B cell (primary cell): ENCODE measurements at regions not wholly inside any gene's neighbourhood (a gene's known extent, or its start where the extent isn't known, plus 50 kb on each side); places are given as distances from the start of the nearest gene placed in this dataset.

Source experiments
- ATAC-seq: fragments of 200-7000 bp; cut with Tn5 transposase; one replicate; pipeline ENCODE4 v1.10.0; 2021; ENCODE audit warnings: low read depth, mild to moderate bottlenecking, moderate number of reproducible peaks, moderate library complexity
- CTCF ChIA-PET: fragments of 350-600 bp; sonication (Branson Sonifier 250); formaldehyde crosslinking; loops from one replicate; lab custom pipeline; 2021; ENCODE audit warnings: antibody characterized with exemption, inconsistent platforms; lab: Charles Lee
- POLR2A ChIA-PET: fragments of 350-600 bp; sonication (Branson Sonifier 250); formaldehyde crosslinking; loops from one replicate; lab custom pipeline; 2021; ENCODE audit warnings: antibody characterized with exemption; lab: Charles Lee
- DNase-seq: peaks from one replicate; pipeline ENCODE4 v3.0.0; 2013
- H2AFZ ChIP-seq: 2 replicates; pipeline ENCODE4 v1.6.1; 2012; ENCODE audit warnings: mild to moderate bottlenecking, low read depth, low read length; ENCODE audit not compliant: insufficient read depth, poor library complexity, severe bottlenecking
- H3K27ac ChIP-seq, 2 donors: 1 replicate in 1 of 2; 2 replicates in 1 of 2; pipeline ENCODE4 v1.5.1; 2012 to 2013; ENCODE audit warnings: low read length in 2 of 2, mild to moderate bottlenecking in 2 of 2, moderate library complexity in 1 of 2
- H3K27me3 ChIP-seq, 4 experiments: fragments of 200-600 bp in 1 of 4; sonication (generic) in 1 of 4; replicated peaks in 1 of 4; 1 replicate in 2 of 4; 2 replicates in 2 of 4; pipeline versions ENCODE4 v1.6.1 to v1.7.0; 2013 to 2016; ENCODE audit warnings: low read length in 3 of 4, mild to moderate bottlenecking in 2 of 4, mixed read lengths in 1 of 4, moderate library complexity in 1 of 4; ENCODE audit not compliant: insufficient read depth in 4 of 4, control insufficient read depth in 3 of 4; ENCODE audit errors: control extremely low read depth in 1 of 4
- H3K36me3 ChIP-seq, 2 experiments: replicated peaks in 1 of 2; 1 replicate in 1 of 2; 2 replicates in 1 of 2; pipeline versions ENCODE4 v1.6.1 to v1.7.1; 2013; ENCODE audit warnings: low read length in 1 of 2; ENCODE audit not compliant: insufficient read depth in 2 of 2, control insufficient read depth in 1 of 2; ENCODE audit errors: control extremely low read depth in 1 of 2, extremely low read depth in 1 of 2
- H3K4me1 ChIP-seq, 2 donors: fragments of 200-600 bp in 1 of 2; sonication (generic) in 1 of 2; 1 replicate in 1 of 2; 2 replicates in 1 of 2; pipeline versions ENCODE4 v1.5.1 to v1.6.1; 2013 to 2017; ENCODE audit warnings: low read length in 2 of 2; ENCODE audit not compliant: control insufficient read depth in 2 of 2, insufficient read depth in 2 of 2
- H3K4me2 ChIP-seq: replicated peaks from 2 replicates; pipeline ENCODE3; 2012; ENCODE audit warnings: mild to moderate bottlenecking, low read depth, low read length; ENCODE audit not compliant: poor library complexity, severe bottlenecking
- H3K4me3 ChIP-seq, 5 experiments: fragments of 200-600 bp in 1 of 5; sonication (generic) in 1 of 5; 1 replicate in 3 of 5; 2 replicates in 2 of 5; pipeline versions ENCODE4 v1.5.1 to v1.7.0; 2011 to 2016; ENCODE audit warnings: low read length in 4 of 5, mild to moderate bottlenecking in 4 of 5, low read depth in 2 of 5, control low read depth in 1 of 5, moderate library complexity in 1 of 5; ENCODE audit not compliant: insufficient read depth in 1 of 5; ENCODE audit errors: control extremely low read depth in 1 of 5, extremely low read depth in 1 of 5
- H3K79me2 ChIP-seq: fragments of 200-600 bp; sonication (generic); one replicate; pipeline ENCODE4 v1.6.0; 2016; ENCODE audit warnings: low read length; ENCODE audit not compliant: control insufficient read depth, insufficient read depth
- H3K9ac ChIP-seq: fragments of 200-600 bp; sonication (generic); 2 replicates; pipeline ENCODE4 v1.6.1; 2017; ENCODE audit warnings: mild to moderate bottlenecking, low read length, moderate library complexity
- H3K9me3 ChIP-seq, 3 donors: one replicate each; pipeline versions ENCODE4 v1.6.1 to v1.7.1; 2013; ENCODE audit warnings: low read length in 2 of 3; ENCODE audit not compliant: control insufficient read depth in 2 of 3, insufficient read depth in 1 of 3; ENCODE audit errors: control extremely low read depth in 1 of 3
- H4K20me1 ChIP-seq: 2 replicates; pipeline ENCODE4 v1.6.0; 2012; ENCODE audit warnings: mild to moderate bottlenecking, low read length; ENCODE audit not compliant: insufficient read depth, control insufficient read depth, poor library complexity, severe bottlenecking
- H3K27ac Mint-ChIP-seq: one replicate; pipeline ENCODE4 v1.8.0; 2021; ENCODE audit warnings: mixed read lengths
- H3K27me3 Mint-ChIP-seq: one replicate; pipeline ENCODE4 v1.8.0; 2021; ENCODE audit warnings: mixed read lengths
- H3K4me1 Mint-ChIP-seq: one replicate; pipeline ENCODE4 v1.8.0; 2021; ENCODE audit warnings: mixed read lengths
- H3K4me3 Mint-ChIP-seq: one replicate; pipeline ENCODE4 v1.8.0; 2021; ENCODE audit warnings: mixed read lengths
- H3K9me3 Mint-ChIP-seq: one replicate; pipeline ENCODE4 v1.8.0; 2022; ENCODE audit warnings: mixed read lengths; ENCODE audit not compliant: insufficient read depth
- CTCF ChIP-seq: fragments of 200-600 bp; IDR thresholded peaks from one replicate; pipeline ENCODE4 v1.8.0; 2022; ENCODE audit warnings: antibody characterized with exemption, mild to moderate bottlenecking
- EZH2 ChIP-seq: IDR thresholded peaks from 2 replicates; pipeline ENCODE4 v1.6.1; 2012; ENCODE audit warnings: borderline replicate concordance, low read depth, mild to moderate bottlenecking, moderate library complexity, low read length; ENCODE audit not compliant: insufficient read depth, poor library complexity, severe bottlenecking
- WGBS: methylation state at CpG from one replicate; pipeline ENCODE4 v1.1.5; 2013; ENCODE audit warnings: missing lambda C conversion rate; ENCODE audit not compliant: insufficient coverage; 5-methylcytosine and 5-hydroxymethylcytosine counted together
- intact Hi-C: fragments of 100-400 bp; cut with micrococcal nuclease; formaldehyde crosslinking; loops from one replicate; pipeline ENCODE4 v1.10.0; 2022

GRCh38 chr17:79301469-79301868 is 226.8 kb downstream of the ENGASE start:
- 80% methylated on average over 6 of the region's 8 CpGs for WGBS
- ChIA-PET CTCF (no interaction called here), POLR2A (no interaction called here)
- Histone ChIP-seq H3K4me2 (no peak overlapping the region), H4K20me1 (no peaks in the 10 kb centered on the region), H3K36me3 (no peaks in the 10 kb centered on the region), H3K27ac (no peak overlapping the region), H3K9ac (no peak overlapping the region), H3K27me3 (peaks cover 0 to 7% (median 1%) of the 10 kb centered on the region in 4 experiments), H2AFZ (no peak overlapping the region), H3K79me2 (no peaks in the 10 kb centered on the region), H3K4me1 (peaks cover 21 to 31% of the 10 kb centered on the region in 2 donors), H3K4me3 (no peak overlapping the region), H3K9me3 (no peaks in the 10 kb centered on the region)
- no peak overlapping the region for H3K4me3 Mint-ChIP-seq
- DNase-seq (no peak), ATAC-seq (no peak)
- H3K27ac Mint-ChIP-seq = peak overlapping the region; percentile 15
- intact Hi-C loops = no loop called here
- H3K9me3 Mint-ChIP-seq = no peaks in the 10 kb centered on the region
- peaks cover 31% of the 10 kb centered on the region for H3K27me3 Mint-ChIP-seq
- no peak for TF ChIP-seq CTCF
- TF ChIP-seq EZH2 = no peak
- H3K4me1 Mint-ChIP-seq = peaks cover 21% of the 10 kb centered on the region

- DNase-seq = no peak
- no peak overlapping the region for H3K4me3 Mint-ChIP-seq
- no peak overlapping the region for H3K27ac Mint-ChIP-seq
- H3K27me3 Mint-ChIP-seq = peaks cover 33% of the 10 kb centered on the region
- no peaks in the 10 kb centered on the region for H3K36me3 ChIP-seq
- H3K9me3 ChIP-seq = peaks cover 0 to 9% (median 0%) of the 10 kb centered on the region in 3 donors
- POLR2A ChIA-PET = no interaction called here
- no peak overlapping the region for H3K4me2 ChIP-seq
- H2AFZ ChIP-seq = no peak overlapping the region
- H3K79me2 ChIP-seq = no peaks in the 10 kb centered on the region
- H3K27ac ChIP-seq = no peak overlapping the region
- peaks cover 0 to 9% (median 1%) of the 10 kb centered on the region in 4 experiments for H3K27me3 ChIP-seq
- peaks cover 4 to 11% of the 10 kb centered on the region in 2 donors for H3K4me1 ChIP-seq
- intact Hi-C loops = loop anchor here (10.0 kb wide), 1 partner anchor 45 kb away; no protein-coding TSS in a partner anchor
- H3K9me3 Mint-ChIP-seq = no peaks in the 10 kb centered on the region
- no peaks in the 10 kb centered on the region for H4K20me1 ChIP-seq
- CTCF ChIA-PET = no interaction called here
- TF ChIP-seq EZH2 = no peak
- no peak for TF ChIP-seq CTCF
- H3K4me1 Mint-ChIP-seq = peaks cover 7% of the 10 kb centered on the region
- no peak overlapping the region for H3K4me3 ChIP-seq
- H3K9ac ChIP-seq = no peak overlapping the region
- peak; percentile 21 for ATAC-seq
- WGBS = 66% methylated on average over 7 of the region's 7 CpGs
Measured at GRCh38 chr17:79299349-79299748, 224.7 kb downstream of the ENGASE start.
